ENCODE measurements at regions not wholly inside any gene's neighbourhood (a gene's known extent, or its start where the extent isn't known, plus 50 kb on each side); places are given as distances from the start of the nearest gene placed in this dataset.

- DNase-seq = no peak
These were observed 653.8 kb downstream of the BCL11A start for GRCh38 chr2:59899692-59900091.

GRCh38 chr2:59896499-59897245, 656.8 kb downstream of the BCL11A start:
- DNase-seq = no peak

GRCh38 chr2:59893612-59894011, 659.8 kb downstream of the BCL11A start:
- DNase-seq = no peak

- DNase-seq = no peak
These were observed 661.1 kb downstream of the BCL11A start for GRCh38 chr2:59892398-59892797.

GRCh38 chr2:59889305-59889704, 664.1 kb downstream of the BCL11A start:
- no peak for DNase-seq

- no peak for DNase-seq
These were observed 664.7 kb downstream of the BCL11A start for GRCh38 chr2:59888706-59889105.

- DNase-seq = no peak
These were observed 665.4 kb downstream of the BCL11A start for GRCh38 chr2:59888015-59888414.

- DNase-seq = no peak
These were observed 666.1 kb downstream of the BCL11A start for GRCh38 chr2:59887366-59887765.

- no peak for DNase-seq
These were observed 666.7 kb downstream of the BCL11A start for GRCh38 chr2:59886759-59887158.

GRCh38 chr2:59885541-59885940, 667.9 kb downstream of the BCL11A start:
- DNase-seq = no peak

GRCh38 chr2:59884166-59884565, 669.3 kb downstream of the BCL11A start:
- DNase-seq = no peak

- DNase-seq = no peak
These were observed 670.6 kb downstream of the BCL11A start for GRCh38 chr2:59882822-59883221.

GRCh38 chr2:59882279-59882678, 671.2 kb downstream of the BCL11A start:
- no peak for DNase-seq

- no peak for DNase-seq
These were observed 672.2 kb downstream of the BCL11A start for GRCh38 chr2:59881218-59881617.

- no peak for DNase-seq
These were observed 673.7 kb downstream of the BCL11A start for GRCh38 chr2:59879700-59880131.

- no peak for DNase-seq
These were observed 677.6 kb downstream of the BCL11A start for GRCh38 chr2:59875836-59876235.

- DNase-seq = no peak
These were observed 678.3 kb downstream of the BCL11A start for GRCh38 chr2:59874971-59875755.

GRCh38 chr2:59874361-59874760, 679.1 kb downstream of the BCL11A start:
- no peak for DNase-seq

- DNase-seq = no peak
These were observed 681.6 kb downstream of the BCL11A start for GRCh38 chr2:59871830-59872229.

GRCh38 chr2:59868981-59869380, 684.5 kb downstream of the BCL11A start:
- no peak for DNase-seq

GRCh38 chr2:59866436-59866835, 687.0 kb downstream of the BCL11A start:
- no peak for DNase-seq

GRCh38 chr2:59858540-59858939, 694.9 kb downstream of the BCL11A start:
- no peak for DNase-seq

GRCh38 chr2:59857109-59857508, 696.3 kb downstream of the BCL11A start:
- no peak for DNase-seq

GRCh38 chr2:59856391-59856790, 697.1 kb downstream of the BCL11A start:
- no peak for DNase-seq

All from Kasumi-1 (cell line).